ENCODE measurements at regions not wholly inside any gene's neighbourhood (a gene's known extent, or its start where the extent isn't known, plus 50 kb on each side); places are given as distances from the start of the nearest gene placed in this dataset.
A peak's percentile ranks its signal among the peaks of the same experiment; 100 is the strongest.

GRCh38 chr5:20114526-20114925, 126.5 kb upstream of the CDH18 start:
- no peaks in the 10 kb centered on the region for H3K9me3 ChIP-seq (ENCODE audit: control insufficient read depth, low read length)
- TF ChIP-seq, protein P1, sequence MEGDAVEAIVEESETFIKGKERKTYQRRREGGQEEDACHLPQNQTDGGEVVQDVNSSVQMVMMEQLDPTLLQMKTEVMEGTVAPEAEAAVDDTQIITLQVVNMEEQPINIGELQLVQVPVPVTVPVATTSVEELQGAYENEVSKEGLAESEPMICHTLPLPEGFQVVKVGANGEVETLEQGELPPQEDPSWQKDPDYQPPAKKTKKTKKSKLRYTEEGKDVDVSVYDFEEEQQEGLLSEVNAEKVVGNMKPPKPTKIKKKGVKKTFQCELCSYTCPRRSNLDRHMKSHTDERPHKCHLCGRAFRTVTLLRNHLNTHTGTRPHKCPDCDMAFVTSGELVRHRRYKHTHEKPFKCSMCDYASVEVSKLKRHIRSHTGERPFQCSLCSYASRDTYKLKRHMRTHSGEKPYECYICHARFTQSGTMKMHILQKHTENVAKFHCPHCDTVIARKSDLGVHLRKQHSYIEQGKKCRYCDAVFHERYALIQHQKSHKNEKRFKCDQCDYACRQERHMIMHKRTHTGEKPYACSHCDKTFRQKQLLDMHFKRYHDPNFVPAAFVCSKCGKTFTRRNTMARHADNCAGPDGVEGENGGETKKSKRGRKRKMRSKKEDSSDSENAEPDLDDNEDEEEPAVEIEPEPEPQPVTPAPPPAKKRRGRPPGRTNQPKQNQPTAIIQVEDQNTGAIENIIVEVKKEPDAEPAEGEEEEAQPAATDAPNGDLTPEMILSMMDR (IDR thresholded peaks at IDR 0.05), result no peak
- no peaks in the 10 kb centered on the region for H3K27me3 ChIP-seq (ENCODE audit: control insufficient read depth, insufficient read depth, low read length)
- H3K36me3 ChIP-seq (ENCODE audit: control insufficient read depth, insufficient read depth, low read length), result no peaks in the 10 kb centered on the region
- H3K79me2 ChIP-seq, result no peaks in the 10 kb centered on the region
- no peak overlapping the region for H3K9ac ChIP-seq
- no peak overlapping the region for H2AFZ ChIP-seq
- H3K27ac ChIP-seq, result no peak overlapping the region
- H3K4me3 ChIP-seq (ENCODE audit: low read depth, low read length), result no peak overlapping the region
- H3K4me2 ChIP-seq (ENCODE audit: low read length), result no peak overlapping the region
- H3K4me1 ChIP-seq, result no peaks in the 10 kb centered on the region

DNA sequence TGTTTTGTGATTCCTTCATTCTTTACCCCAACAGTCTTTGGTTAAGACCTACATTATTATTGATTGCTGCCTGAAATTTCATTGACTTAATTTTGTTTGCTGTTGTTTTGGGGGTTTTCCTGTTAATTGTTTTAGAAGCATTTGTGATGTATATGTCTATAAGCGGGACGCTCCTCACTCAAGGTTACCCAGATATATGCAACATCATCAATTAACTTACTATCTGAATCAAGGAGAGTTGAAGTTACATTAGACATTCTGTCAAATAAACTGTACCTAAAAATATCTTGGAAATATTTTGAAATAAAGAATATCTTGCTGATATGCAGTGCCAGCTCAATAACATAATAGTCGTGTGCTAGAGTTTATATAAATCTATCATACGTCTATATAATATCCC, 125.9 kb upstream of the CDH18 start:
- Histone ChIP-seq H3K9ac (no peak overlapping the region), H3K27me3 (ENCODE audit: control insufficient read depth, insufficient read depth, low read length) (no peaks in the 10 kb centered on the region), H3K4me3 (ENCODE audit: low read depth, low read length) (no peak overlapping the region), H3K4me1 (no peaks in the 10 kb centered on the region), H3K79me2 (no peaks in the 10 kb centered on the region), H2AFZ (no peak overlapping the region), H3K4me2 (ENCODE audit: low read length) (no peak overlapping the region), H3K36me3 (ENCODE audit: control insufficient read depth, insufficient read depth, low read length) (no peaks in the 10 kb centered on the region), H3K27ac (no peak overlapping the region), H3K9me3 (ENCODE audit: control insufficient read depth, low read length) (no peaks in the 10 kb centered on the region)
- TF ChIP-seq, protein P1 (IDR thresholded peaks at IDR 0.05), result no peak

DNA sequence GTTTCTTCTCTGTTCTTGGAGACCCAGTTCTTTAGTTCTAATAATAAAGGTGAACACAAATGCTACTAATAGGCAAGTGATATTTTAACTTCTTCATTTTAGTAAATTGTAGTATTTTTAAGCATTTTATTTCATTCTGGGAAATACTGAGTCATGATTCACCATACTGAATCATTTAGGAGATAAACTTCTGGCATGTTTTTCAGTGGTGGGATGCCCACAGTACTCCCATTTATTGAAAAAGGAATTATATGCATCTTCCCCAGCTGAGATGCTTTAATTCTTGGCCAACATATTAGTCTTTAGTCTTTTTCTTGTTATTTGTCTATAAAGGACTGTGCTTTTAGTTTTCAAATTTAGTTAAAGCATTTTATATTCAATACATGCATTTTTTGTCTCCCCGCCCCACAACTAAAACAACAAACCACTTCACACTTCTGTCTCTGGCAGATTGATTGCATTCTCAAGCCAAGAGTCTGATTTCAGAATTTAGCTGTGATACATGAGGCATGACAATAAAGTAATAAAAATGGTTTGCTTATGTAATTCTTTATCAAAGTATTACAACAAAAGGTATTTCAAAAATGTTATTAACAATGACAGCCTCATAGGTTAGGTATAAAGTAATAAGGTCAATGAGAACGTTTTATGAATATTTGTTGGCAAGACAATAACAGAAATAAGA, 125.2 kb upstream of the CDH18 start:
- Histone ChIP-seq H3K9ac (no peak overlapping the region), H3K4me1 (no peaks in the 10 kb centered on the region), H3K36me3 (ENCODE audit: control insufficient read depth, insufficient read depth, low read length) (no peaks in the 10 kb centered on the region), H3K9me3 (ENCODE audit: control insufficient read depth, low read length) (no peaks in the 10 kb centered on the region), H2AFZ (no peak overlapping the region), H3K4me3 (ENCODE audit: low read depth, low read length) (no peak overlapping the region), H3K27me3 (ENCODE audit: control insufficient read depth, insufficient read depth, low read length) (no peaks in the 10 kb centered on the region), H3K79me2 (no peaks in the 10 kb centered on the region), H3K4me2 (ENCODE audit: low read length) (no peak overlapping the region), H3K27ac (no peak overlapping the region)
- TF ChIP-seq, protein P1 (IDR thresholded peaks at IDR 0.05), result no peak

DNA sequence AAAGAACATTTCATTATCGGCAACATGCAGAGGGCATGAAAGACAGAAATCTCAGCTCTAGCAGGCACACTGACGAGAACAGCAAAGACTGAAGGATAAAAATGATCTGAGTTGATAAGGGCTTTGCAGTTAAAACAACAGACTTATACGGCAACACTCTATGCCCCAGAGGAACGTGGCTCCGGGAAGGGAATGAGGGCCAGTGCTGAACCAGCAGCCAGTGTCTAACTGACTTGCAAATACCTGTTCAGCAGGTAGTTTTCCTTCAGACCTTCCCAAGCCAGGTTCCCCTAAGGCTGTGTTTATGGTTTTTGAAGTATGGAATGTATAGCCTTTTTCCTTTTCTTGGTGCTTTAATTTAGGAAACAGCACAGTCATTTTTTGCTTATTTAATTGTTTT, 121.3 kb upstream of the CDH18 start:
- H3K4me3 ChIP-seq (ENCODE audit: low read depth, low read length), result peak overlapping the region; percentile 39
- H2AFZ ChIP-seq, result peak overlapping the region; percentile 50
- H3K36me3 ChIP-seq (ENCODE audit: control insufficient read depth, insufficient read depth, low read length), result no peaks in the 10 kb centered on the region
- no peaks in the 10 kb centered on the region for H3K79me2 ChIP-seq
- H3K9me3 ChIP-seq (ENCODE audit: control insufficient read depth, low read length), result no peaks in the 10 kb centered on the region
- H3K4me1 ChIP-seq, result no peaks in the 10 kb centered on the region
- peak overlapping the region; percentile 62 for H3K27ac ChIP-seq
- no peaks in the 10 kb centered on the region for H3K27me3 ChIP-seq (ENCODE audit: control insufficient read depth, insufficient read depth, low read length)
- H3K9ac ChIP-seq, result no peak overlapping the region
- TF ChIP-seq, protein P1 (IDR thresholded peaks at IDR 0.05), result no peak
- peak overlapping the region; percentile 36 for H3K4me2 ChIP-seq (ENCODE audit: low read length)

- H3K4me3 ChIP-seq (ENCODE audit: low read depth, low read length), result no peak overlapping the region
- no peak overlapping the region for H3K27ac ChIP-seq
- no peak overlapping the region for H2AFZ ChIP-seq
- no peaks in the 10 kb centered on the region for H3K27me3 ChIP-seq (ENCODE audit: control insufficient read depth, insufficient read depth, low read length)
- no peaks in the 10 kb centered on the region for H3K79me2 ChIP-seq
- no peaks in the 10 kb centered on the region for H3K36me3 ChIP-seq (ENCODE audit: control insufficient read depth, insufficient read depth, low read length)
- TF ChIP-seq, protein P1 (IDR thresholded peaks at IDR 0.05), result no peak
- no peaks in the 10 kb centered on the region for H3K4me1 ChIP-seq
- no peak overlapping the region for H3K9ac ChIP-seq
- no peak overlapping the region for H3K4me2 ChIP-seq (ENCODE audit: low read length)
- H3K9me3 ChIP-seq (ENCODE audit: control insufficient read depth, low read length), result no peaks in the 10 kb centered on the region
Measured at GRCh38 chr5:20105915-20106314, 117.9 kb upstream of the CDH18 start.
